HG02588 (cell line): ENCODE measurements at regions not wholly inside any gene's neighbourhood (a gene's known extent, or its start where the extent isn't known, plus 50 kb on each side); places are given as distances from the start of the nearest gene placed in this dataset.
"Not testable (repeated sequence)": the region's sequence is repeated elsewhere in the genome, so short reads cannot be mapped to it uniquely, and the experiment has no call there.

Experiments
- ATAC-seq: cut with Tn5 transposase; IDR thresholded peaks from one replicate; pipeline ENCODE4 v1.9.1; 2021; ENCODE audit warnings: mild to moderate bottlenecking, moderate library complexity; ENCODE audit not compliant: unreplicated experiment

DNA sequence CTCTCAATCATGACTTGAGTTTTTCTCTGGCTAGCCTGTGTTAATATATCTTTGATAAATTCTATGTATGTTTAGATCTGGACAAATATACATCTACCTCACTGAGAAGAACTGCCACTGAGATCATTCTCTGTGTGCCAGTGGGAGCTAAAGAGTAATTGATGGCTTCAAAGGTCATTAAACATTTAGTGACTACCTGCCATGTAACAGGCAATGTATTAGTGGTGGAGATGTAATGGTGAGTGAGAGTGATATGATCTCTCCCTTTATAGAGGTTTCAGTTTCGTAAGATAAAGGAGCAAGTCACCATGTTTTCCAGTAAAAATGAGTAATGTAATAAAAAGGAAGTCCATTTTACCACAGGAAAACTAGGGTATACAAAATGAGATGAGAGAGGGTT is 235.8 kb upstream of the CDH8 start:
- ATAC-seq, result no peak

DNA sequence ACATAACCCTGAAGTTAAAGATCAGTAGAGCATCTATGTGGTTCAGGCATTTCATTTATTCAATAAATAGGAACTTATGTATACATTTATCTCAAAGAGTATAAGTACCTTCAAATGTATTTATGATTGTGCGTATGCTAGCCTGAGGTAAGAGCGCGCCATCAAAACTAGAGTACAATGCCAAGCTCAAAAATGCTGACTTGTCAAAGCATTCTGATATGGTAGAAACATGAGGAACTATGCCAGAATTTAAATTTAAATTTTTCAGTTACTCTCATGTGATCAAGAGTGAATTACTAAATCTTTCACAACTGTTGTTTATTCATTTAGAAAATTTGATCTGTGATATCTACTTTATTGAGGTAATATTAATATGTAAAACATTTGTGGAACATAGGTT is 225.5 kb upstream of the CDH8 start:
- no peak for ATAC-seq

DNA sequence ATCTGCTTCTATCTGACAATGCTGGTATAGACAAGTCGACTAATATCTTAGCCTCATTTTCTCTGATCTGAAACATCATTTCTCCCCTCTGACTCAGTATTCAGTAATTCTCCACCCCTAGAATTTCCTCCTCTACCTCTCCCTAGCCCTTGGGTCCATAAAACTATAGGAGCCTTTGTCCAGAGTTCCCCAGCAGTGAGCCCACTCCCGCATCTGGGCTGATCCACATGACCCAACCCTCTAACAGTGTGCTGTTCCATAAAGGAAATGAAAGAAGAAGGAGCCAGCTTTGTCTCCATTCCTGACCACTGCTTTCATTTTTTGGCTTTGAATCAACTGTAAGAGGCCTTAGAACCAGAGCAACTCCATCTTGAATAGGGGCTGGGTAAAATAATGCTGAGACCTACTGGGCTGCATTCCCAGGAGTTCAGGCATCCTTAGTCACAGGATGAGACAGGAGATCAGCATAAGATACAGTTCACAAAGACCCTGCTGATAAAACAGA is 222.7 kb upstream of the CDH8 start:
- not testable (repeated sequence) for ATAC-seq

DNA sequence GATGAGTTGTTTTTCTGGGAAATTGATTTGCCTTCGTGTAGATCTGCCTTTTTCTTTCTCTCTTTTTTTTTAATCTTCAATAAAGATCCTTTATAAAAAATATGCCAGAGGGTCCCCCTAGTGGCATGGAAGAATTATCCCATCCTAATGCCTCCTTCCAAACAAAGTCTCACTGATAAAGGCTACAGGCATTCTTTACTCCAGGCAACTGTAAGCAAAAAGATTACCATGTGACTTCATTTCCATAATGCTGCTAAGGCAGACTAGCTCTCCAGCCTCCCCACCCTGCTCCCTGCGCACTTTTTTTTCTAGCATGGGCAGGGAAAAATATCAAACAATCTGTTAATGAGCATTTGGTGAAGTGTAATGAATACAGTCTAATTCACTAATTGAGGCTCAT is 220.2 kb upstream of the CDH8 start:
- no peak for ATAC-seq

DNA sequence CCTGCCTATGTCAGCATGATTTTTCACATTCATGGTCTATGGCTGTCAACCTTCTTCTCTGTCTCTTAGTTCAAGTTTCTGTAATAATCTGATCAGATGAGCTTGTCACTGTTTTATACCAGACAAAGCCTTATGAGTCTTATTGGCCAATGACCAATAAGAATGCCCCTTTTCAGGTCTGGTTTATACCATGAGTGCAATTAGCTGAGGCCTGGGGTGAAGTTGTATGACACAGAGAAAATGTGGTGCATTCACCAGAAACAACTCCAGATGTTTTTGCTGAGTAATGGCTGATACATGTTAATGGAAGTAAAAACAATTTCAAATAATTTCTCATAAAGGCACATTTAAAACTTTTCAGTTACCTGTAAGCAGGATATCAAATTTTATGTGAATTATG is 218.6 kb upstream of the CDH8 start:
- no peak for ATAC-seq

DNA sequence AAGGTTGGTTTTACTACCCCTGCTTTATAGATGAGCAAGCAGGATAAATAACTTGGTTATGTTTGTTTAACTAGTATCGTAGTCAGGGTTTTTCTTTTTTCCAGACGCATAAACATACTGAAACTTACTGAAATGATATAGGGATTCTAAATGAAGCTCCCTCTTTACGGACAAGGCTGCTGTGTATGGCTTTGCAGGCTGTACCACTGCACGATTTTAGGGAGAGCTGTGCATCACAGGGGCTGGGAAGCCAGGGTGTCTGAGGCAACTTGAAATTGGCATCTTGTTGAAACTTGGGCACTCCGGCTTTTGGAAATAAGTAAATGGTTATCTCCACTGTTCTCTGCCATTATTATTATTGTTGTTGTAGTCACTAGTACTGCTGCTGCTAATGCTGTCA is 218.1 kb upstream of the CDH8 start:
- ATAC-seq, result no peak

DNA sequence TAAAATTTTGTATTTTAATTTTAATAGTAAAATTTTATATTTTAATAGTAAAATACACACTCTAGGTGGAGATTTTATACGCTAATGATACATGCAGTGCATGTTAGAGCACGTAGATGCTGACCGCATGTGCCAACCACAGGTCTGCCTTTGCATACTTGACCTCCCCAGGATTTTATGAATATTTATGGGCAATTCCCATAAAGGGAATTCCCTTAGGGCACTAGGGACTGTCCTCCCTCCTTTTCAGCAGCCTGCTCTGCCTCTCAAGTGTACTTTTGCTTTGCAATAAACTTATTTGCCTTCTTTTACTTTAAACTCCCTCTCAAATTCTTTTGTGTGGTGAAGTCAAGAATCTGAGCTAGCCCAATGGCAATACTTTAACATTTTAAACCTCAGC is 217.7 kb upstream of the CDH8 start:
- no peak for ATAC-seq

DNA sequence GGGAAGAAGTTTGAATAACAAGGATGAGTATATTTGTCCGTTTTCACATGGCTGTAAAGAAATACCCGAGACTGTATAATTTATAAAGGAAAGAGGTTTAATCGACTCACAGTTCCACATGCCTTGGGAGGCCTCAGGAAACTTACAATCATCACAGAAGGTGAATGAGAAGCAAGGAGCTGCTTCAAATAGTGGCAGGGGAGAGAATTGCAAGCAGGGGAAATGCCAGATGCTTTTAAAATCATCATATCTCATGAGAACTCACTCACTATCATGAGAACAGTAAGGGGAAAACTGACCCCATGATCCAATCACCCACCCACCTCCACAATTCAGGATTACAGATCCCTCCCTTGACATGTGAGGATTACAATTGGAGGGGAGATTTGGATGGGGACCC is 212.8 kb upstream of the CDH8 start:
- no peak for ATAC-seq

DNA sequence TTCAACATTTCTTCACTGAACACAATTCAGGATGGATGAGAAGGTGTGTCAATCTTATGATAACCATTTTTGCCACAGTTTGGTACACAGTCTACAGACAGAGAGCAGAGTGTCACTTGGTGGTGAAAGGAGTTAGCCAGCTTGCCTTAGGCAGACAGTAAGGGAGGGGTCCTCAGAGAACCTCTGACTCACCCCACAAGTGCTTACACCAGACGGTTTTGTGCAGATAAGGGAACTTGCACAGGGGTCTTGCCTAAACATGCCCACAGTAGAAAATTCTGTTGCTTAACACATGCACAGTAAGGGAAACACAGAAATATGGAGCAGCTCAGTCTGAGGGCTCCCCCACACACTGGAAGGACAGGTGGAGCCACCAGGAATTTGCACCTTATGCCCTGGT is 204.5 kb upstream of the CDH8 start:
- ATAC-seq, result no peak

DNA sequence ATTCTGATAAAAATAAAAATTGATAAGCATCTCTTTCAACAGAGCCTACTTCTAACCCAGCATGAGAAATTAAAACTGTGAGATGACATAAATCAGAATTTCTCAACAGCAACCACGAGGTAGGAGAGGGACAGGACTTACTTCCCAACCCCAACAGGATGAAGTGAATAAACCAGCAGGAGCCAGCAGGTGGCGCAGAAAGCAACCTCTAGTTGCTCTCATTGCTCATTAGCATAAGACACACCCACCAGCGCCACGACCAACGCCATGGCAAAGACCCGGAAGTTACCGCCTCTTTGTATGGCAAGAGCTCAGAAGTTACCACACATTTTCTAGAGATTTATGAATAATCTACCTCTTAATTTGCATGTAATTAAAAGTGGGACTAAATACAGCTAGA is 189.4 kb upstream of the CDH8 start:
- peak; percentile 68 for ATAC-seq

DNA sequence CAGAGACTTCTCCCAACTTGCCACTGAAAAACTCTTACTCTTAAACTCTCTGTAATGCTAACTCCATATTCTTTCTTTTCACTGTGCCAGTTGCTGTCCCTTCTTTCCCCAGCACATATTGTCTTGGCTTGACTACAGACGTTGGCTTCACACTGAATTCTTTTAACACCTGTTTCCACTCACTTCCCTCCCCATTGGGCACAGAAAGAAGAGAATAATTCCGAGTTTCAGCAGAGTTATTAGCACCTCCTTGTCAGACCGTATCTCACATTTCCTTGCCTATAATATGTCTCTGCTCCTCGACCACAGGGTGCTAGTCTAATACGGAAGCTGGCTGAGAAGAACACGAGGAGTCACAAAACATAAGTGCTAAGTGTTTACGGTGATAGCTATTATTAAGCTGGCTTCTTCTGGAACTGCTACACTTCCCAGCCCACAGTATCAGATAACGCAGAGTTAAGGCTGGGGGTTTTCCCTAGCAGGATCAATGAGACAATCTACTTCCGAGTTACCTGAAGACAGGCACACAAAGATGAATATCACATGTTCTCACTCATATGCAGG is 188.5 kb upstream of the CDH8 start:
- ATAC-seq, result no peak

DNA sequence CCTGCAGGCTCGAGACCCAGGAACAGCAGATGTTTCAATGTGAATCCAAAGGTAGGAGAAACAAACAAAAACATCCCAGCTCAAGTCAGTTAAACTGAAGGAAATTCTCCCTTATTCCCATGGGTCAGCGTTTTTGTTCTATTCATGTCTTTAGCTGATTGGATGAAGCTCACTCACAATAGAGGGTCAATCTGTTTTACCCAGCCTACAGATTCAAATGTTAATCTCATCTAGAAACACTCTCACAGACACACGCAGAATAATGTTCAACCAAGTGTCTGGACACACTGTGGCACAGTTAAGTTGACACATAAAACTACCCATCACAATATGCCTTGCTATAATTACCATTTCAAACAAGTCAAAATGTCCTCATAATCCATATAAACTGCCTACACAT is 180.6 kb upstream of the CDH8 start:
- ATAC-seq, result no peak

DNA sequence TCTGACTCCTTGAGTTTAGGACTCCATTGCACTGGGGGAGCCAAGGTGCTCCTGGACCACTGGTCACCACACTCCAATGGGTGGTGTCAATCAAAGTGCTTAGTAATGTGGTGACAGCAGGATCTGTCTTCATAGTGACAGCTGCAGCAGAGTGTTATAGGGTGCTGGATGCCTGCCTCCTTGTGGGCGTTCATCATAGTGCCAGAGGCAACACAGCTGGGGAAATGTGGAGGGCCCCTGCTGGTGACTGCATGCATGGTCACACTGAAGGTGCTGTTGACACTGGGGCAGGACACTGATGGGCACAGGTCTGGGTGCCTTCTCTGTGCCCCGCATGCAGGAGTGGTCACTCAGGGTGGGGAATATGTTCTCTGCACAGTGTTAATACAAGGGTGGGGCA is 177.5 kb upstream of the CDH8 start:
- no peak for ATAC-seq

DNA sequence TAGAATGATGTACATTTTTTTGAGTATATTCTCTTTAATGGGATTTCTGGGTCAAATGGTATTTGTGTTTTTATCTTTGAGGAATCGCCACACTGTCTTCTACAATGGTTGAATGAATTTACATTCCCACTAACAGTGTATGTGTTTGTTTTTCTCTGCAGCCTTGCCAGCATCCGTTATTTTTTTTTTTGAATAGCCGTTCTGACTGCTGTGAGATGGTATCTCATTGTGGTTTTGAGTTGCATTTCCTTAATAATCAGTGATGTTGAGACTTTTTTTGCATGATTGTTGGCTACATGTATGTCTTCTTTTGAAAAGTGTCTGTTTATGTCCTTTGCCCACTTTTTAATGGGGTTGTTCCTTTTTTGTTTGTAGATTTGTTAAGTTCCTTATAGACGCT is 172.7 kb upstream of the CDH8 start:
- no peak for ATAC-seq

DNA sequence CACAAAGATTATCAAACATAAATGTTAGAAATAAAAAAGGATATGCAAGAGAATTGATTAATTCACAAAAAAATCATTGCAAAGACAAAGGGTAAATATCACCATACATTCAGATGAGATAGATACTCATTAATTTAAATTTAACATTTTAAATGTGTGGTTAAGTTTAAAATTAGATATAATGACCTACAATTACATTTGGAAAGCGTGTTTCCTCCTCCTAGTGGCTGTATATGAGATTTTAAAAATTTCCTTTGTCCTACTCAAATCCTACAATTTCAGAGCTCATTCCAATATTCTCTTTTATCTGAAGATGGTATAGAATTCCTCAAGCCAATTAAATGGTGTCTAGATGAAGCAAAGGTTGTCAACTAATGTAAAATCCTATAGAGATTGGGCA is 169.2 kb upstream of the CDH8 start:
- ATAC-seq, result no peak

DNA sequence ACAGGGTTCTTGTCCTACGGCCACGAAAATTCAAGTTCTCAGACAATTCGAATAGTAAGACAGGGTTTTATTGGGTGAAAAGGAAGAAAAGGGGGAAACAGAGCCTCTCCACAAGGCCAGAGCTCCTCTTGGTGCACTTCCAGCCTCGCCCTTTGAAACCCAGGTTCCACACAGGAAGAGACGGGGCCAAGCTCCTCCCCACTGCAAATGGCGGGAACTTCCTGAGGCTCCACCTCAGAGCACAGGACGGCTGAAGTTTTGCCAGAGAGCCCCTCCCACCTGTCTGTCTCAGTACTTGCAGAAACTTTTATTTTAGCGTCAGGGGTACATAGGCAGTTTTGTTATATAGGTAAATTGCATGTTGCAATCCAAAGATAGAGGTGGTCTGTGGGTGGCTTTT is 165.7 kb upstream of the CDH8 start:
- no peak for ATAC-seq

DNA sequence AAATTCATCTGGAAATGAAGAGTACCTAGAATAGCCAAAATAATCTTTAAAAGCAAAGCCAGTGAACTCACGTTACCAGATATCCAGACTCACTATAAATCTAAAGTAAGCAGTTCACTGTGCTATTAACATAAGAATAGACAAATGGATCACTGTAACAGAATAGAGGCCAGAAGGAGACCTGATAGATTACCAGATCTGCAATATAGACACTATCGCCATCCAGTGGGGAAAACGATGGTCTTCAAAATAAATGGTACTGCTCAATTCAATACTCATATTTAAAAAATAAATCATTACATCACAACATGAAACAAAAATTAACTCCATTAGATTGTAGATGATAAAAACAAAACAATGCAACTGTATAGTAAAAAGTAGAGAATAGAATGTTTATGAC is 158.6 kb upstream of the CDH8 start:
- ATAC-seq, result no peak

DNA sequence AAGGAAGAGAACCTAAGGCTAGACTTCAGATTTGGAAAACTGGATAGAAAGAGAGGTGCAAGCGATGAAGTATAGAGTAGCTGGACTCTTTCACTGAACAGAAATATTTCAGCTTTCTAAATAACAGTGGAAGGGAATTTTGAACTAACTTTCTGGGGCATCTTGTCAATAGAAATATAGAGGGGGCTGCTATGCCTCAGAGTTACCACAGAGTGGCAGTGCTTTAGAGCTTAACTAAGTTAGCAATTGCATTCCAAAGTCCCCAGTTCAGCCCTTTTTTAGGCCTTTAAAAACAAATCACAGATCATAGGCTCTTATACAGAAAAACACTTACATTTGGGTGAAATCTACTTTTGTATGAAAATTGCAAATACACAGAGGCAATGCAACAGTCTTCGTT is 154.2 kb upstream of the CDH8 start:
- ATAC-seq, result no peak

DNA sequence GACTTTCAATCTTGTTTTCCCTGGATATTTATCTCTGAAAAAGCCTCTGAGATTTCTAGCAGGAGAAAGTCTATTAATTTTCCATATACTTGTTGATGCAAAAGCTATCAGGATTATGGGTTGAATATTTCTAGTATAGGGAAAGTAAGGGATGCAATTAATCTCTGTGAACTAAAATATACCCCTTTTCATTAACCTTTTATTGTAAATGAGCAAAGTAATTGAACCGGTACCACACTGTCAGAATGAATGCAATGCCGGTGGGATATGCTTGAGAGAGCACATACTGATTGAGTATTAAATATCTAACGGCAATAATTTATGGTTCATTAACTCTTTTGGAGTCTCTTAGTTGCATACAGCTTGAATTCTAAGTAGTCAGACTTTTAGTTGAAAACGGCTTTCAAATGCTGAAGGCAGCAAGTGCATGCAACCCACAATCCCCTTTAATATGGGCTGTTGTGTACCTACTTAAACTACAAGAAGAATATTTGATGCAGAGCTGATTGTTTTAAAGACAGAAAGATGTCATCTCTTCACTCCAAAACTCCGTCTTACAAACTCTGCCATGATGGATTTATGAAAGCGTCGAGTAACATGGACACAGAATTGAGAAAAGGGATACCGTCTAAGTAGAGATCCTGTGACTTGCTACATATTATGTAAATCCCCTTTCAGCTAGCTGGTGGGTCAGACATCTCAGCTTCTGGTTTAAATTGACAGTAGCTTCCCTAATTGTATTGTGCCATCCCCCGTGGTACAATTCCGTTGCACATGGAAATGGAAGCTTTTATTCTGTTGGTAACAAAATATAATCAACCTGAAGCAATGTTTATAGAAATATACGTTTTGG is 141.3 kb upstream of the CDH8 start:
- no peak for ATAC-seq

DNA sequence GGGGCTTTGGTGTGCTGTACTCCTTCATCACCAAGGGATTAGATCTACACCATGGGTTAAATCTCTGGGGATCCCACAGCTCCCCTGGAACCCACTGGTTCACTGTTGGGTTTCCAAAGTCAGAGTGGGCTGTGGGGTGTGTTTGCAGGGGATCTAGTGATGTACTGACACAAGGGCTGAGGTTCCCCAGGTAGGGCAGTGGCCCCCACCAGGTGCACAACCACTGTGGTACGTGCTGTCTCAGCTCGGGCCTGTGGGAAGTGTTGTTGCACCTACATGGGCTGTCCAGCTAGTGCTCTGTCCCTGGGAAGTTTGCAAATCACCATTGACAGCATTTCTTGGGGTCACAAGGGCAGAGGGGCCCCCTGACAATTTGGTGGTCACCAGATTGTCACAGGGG is 134.4 kb upstream of the CDH8 start:
- ATAC-seq, result no peak

DNA sequence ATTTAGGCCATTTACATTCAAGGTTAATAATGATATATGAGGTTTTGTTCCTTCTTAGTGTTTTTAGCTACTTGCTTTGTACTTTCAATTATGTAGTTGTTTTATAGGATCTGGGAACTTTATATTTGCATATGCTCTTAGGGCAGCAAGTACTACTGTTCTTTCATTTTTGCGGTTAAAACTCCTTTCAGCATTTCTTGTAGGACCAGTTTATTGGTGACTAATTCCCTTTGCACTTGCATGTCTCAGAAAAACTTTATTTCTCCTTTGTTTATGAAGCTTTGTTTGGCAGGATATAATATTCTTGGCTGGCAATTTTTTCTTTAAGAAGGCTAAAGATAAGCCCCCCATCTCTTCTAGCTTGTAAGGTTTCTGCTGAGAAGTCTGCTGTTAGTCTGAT is 131.3 kb upstream of the CDH8 start:
- ATAC-seq, result no peak

DNA sequence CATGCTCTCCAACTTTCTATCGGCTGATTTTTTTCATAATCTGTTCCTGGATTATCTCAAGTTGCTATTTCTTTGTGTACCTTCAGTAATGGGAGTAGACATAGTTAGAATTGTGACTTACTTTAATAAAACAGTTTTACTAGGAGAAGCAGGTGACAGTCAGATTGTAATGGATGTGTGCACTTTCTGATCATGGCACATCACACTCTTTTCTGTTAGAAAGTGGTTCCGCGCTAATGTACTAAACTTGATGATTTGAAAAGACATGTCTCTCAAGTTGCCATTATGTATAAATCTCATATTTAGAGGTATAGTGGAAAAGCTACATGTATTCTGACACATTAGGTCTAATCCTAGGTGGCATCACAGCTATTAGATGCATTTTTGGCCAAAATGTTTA is 121.3 kb upstream of the CDH8 start:
- no peak for ATAC-seq

DNA sequence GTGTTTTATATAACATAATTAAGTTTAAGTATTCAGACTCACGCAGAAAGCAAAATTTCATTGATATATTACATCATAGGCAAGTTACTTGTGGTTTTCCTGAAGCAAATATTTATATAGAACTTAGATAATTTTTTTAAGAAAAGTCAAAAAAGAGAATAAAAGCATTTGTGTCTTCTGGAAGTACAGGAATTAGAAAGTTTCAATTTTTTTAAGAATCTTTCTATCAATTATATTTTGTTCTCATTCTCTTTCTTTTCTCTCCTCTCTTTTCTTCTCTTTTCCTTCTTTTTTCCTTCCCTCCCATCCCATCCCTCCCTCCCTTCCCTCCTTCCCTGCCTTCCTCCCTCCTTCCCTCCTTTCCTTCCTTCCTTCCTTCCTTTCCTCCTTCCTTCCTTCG is 120.7 kb upstream of the CDH8 start:
- ATAC-seq, result no peak
